ENCODE measurements at regions not wholly inside any gene's neighbourhood (a gene's known extent, or its start where the extent isn't known, plus 50 kb on each side); places are given as distances from the start of the nearest gene placed in this dataset.

- TF ChIP-seq GATA2 (IDR thresholded peaks at IDR 0.05; ENCODE audit: low read depth, low read length), result no peak
- TF ChIP-seq GATA3 (IDR thresholded peaks at IDR 0.05; ENCODE audit: low read depth, low read length), result no peak
These were observed 135.3 kb upstream of the FAM20C start for GRCh38 chr7:57071-57470.
